ENCODE measurements at regions not wholly inside any gene's neighbourhood (a gene's known extent, or its start where the extent isn't known, plus 50 kb on each side); places are given as distances from the start of the nearest gene placed in this dataset.
"Not testable (repeated sequence)": the region's sequence is repeated elsewhere in the genome, so short reads cannot be mapped to it uniquely, and the experiment has no call there.

GRCh38 chr4:66785479-66785878, 759.8 kb downstream of the CENPC start:
- DNase-seq (ENCODE audit: extremely low spot score, insufficient read length, low read depth) (no peak), FAIRE-seq (no peak)

- not testable (repeated sequence) for FAIRE-seq; DNase-seq (ENCODE audit: extremely low spot score, insufficient read length, low read depth)
Observed at GRCh38 chr4:66782751-66783150, 762.6 kb downstream of the CENPC start.

GRCh38 chr4:66777097-66777496, 768.2 kb downstream of the CENPC start:
- FAIRE-seq: no peak
- no peak for DNase-seq (ENCODE audit: extremely low spot score, insufficient read length, low read depth)

GRCh38 chr4:66769441-66769840, 775.9 kb downstream of the CENPC start:
- DNase-seq (ENCODE audit: extremely low spot score, insufficient read length, low read depth): no peak
- FAIRE-seq: no peak

GRCh38 chr4:66767442-66767841, 777.9 kb downstream of the CENPC start:
- DNase-seq (ENCODE audit: extremely low spot score, insufficient read length, low read depth) (no peak), FAIRE-seq (no peak)

GRCh38 chr4:66766557-66766956, 778.7 kb downstream of the CENPC start:
- FAIRE-seq (no peak), DNase-seq (ENCODE audit: extremely low spot score, insufficient read length, low read depth) (no peak)

- FAIRE-seq (no peak), DNase-seq (ENCODE audit: extremely low spot score, insufficient read length, low read depth) (no peak)
Observed at GRCh38 chr4:66750273-66750672, 795.0 kb downstream of the CENPC start.

- FAIRE-seq; DNase-seq (ENCODE audit: extremely low spot score, insufficient read length, low read depth): not testable (repeated sequence)
Observed at GRCh38 chr4:66746918-66747317, 798.4 kb downstream of the CENPC start.

- no peak for DNase-seq (ENCODE audit: extremely low spot score, insufficient read length, low read depth)
Observed at GRCh38 chr4:66741081-66741480, 804.2 kb downstream of the CENPC start.

GRCh38 chr4:66736606-66737005, 808.7 kb downstream of the CENPC start:
- no peak for FAIRE-seq

More at GRCh38 chr4:66741081-66741480, 804.2 kb downstream of the CENPC start:
- FAIRE-seq: no peak

GRCh38 chr4:66728280-66728679, 817.0 kb downstream of the CENPC start:
- FAIRE-seq (no peak), DNase-seq (ENCODE audit: extremely low spot score, insufficient read length, low read depth) (no peak)

More at GRCh38 chr4:66736606-66737005, 808.7 kb downstream of the CENPC start:
- no peak for DNase-seq (ENCODE audit: extremely low spot score, insufficient read length, low read depth)

- not testable (repeated sequence) for FAIRE-seq; DNase-seq (ENCODE audit: extremely low spot score, insufficient read length, low read depth)
Observed at GRCh38 chr4:66712301-66712921, 832.9 kb downstream of the CENPC start.

GRCh38 chr4:66704243-66704642, 841.1 kb downstream of the CENPC start:
- FAIRE-seq: no peak
- no peak for DNase-seq (ENCODE audit: extremely low spot score, insufficient read length, low read depth)

- DNase-seq (ENCODE audit: extremely low spot score, insufficient read length, low read depth): no peak
Observed at GRCh38 chr4:66694739-66695138, 850.6 kb downstream of the CENPC start.

GRCh38 chr4:66693694-66694093, 851.6 kb downstream of the CENPC start:
- DNase-seq (ENCODE audit: extremely low spot score, insufficient read length, low read depth) (no peak), FAIRE-seq (no peak)

More at GRCh38 chr4:66694739-66695138, 850.6 kb downstream of the CENPC start:
- FAIRE-seq: no peak

GRCh38 chr4:66691101-66691500, 854.2 kb downstream of the CENPC start:
- no peak for DNase-seq (ENCODE audit: extremely low spot score, insufficient read length, low read depth)
- no peak for FAIRE-seq

GRCh38 chr4:66688674-66689073, 856.6 kb downstream of the CENPC start:
- no peak for DNase-seq (ENCODE audit: extremely low spot score, insufficient read length, low read depth)
- FAIRE-seq: no peak

GRCh38 chr4:66687459-66687858, 857.8 kb downstream of the CENPC start:
- FAIRE-seq (no peak), DNase-seq (ENCODE audit: extremely low spot score, insufficient read length, low read depth) (no peak)

- no peak for FAIRE-seq
- DNase-seq (ENCODE audit: extremely low spot score, insufficient read length, low read depth): no peak
Observed at GRCh38 chr4:66681962-66682361, 863.3 kb downstream of the CENPC start.

- FAIRE-seq (no peak), DNase-seq (ENCODE audit: extremely low spot score, insufficient read length, low read depth) (no peak)
Observed at GRCh38 chr4:66667249-66667648, 878.1 kb downstream of the CENPC start.

- no peak for DNase-seq (ENCODE audit: extremely low spot score, insufficient read length, low read depth)
- FAIRE-seq: no peak
Observed at GRCh38 chr4:66662620-66663019, 882.7 kb downstream of the CENPC start.

GRCh38 chr4:66658809-66659208, 886.5 kb downstream of the CENPC start:
- FAIRE-seq: no peak
- DNase-seq (ENCODE audit: extremely low spot score, insufficient read length, low read depth): no peak

Data from GM18507 (cell line).